Esophagus squamous epithelium (tissue), 4 donors: ENCODE measurements at regions not wholly inside any gene's neighbourhood (a gene's known extent, or its start where the extent isn't known, plus 50 kb on each side); places are given as distances from the start of the nearest gene placed in this dataset.

Source experiments
- CTCF ChIP-seq, 6 experiments: fragments of 450-650 bp in 4 of 6; fragments of 200-600 bp in 2 of 6; sonication (generic) in 2 of 6; IDR thresholded peaks; one replicate each; pipeline ENCODE4 v1.5.1; 2016 to 2019; ENCODE audit warnings: antibody characterized with exemption in 6 of 6, mild to moderate bottlenecking in 4 of 6, moderate library complexity in 4 of 6
- POLR2A ChIP-seq, 4 donors: fragments of 450-650 bp; IDR thresholded peaks; one replicate each; pipeline ENCODE4 v1.6.1; 2017; ENCODE audit warnings: antibody characterized with exemption in 4 of 4, mild to moderate bottlenecking in 4 of 4, moderate library complexity in 3 of 4

- TF ChIP-seq CTCF (IDR thresholded peaks at IDR 0.05) (no peak), POLR2A (IDR thresholded peaks at IDR 0.05) (no peak)
Measured at GRCh38 chr2:30037016-30037415, 109.8 kb upstream of the YPEL5 start.
